ENCODE measurements at regions not wholly inside any gene's neighbourhood (a gene's known extent, or its start where the extent isn't known, plus 50 kb on each side); places are given as distances from the start of the nearest gene placed in this dataset.

DNA sequence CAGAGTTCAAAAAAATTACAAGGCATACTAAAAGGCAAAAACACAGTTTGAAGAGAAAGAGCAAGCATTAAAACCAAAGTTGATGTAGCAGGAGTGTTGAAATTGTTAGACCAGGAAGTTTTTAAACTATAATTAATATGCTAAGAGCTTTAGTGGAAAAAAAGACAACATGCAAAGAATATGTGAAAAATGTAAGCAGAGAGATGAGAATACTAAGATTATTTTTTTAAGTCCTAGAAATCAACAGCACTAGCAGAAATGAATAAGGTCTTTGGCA lies 192.6 kb downstream of the ERMARD start:
- TF ChIP-seq, protein P1, sequence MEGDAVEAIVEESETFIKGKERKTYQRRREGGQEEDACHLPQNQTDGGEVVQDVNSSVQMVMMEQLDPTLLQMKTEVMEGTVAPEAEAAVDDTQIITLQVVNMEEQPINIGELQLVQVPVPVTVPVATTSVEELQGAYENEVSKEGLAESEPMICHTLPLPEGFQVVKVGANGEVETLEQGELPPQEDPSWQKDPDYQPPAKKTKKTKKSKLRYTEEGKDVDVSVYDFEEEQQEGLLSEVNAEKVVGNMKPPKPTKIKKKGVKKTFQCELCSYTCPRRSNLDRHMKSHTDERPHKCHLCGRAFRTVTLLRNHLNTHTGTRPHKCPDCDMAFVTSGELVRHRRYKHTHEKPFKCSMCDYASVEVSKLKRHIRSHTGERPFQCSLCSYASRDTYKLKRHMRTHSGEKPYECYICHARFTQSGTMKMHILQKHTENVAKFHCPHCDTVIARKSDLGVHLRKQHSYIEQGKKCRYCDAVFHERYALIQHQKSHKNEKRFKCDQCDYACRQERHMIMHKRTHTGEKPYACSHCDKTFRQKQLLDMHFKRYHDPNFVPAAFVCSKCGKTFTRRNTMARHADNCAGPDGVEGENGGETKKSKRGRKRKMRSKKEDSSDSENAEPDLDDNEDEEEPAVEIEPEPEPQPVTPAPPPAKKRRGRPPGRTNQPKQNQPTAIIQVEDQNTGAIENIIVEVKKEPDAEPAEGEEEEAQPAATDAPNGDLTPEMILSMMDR (IDR thresholded peaks at IDR 0.05), result no peak
- no peak for TF ChIP-seq POLR2A (IDR thresholded peaks at IDR 0.05)

Data from testis (tissue), 2 donors.